DND-41 (cell line): ENCODE measurements at regions not wholly inside any gene's neighbourhood (a gene's known extent, or its start where the extent isn't known, plus 50 kb on each side); places are given as distances from the start of the nearest gene placed in this dataset.

Experiments used
- EZH2 ChIP-seq: IDR thresholded peaks from 3 replicates; pipeline ENCODE4 v1.6.1; 2012; ENCODE audit warnings: borderline replicate concordance, low read depth, mild to moderate bottlenecking, moderate library complexity, low read length, inconsistent platforms; ENCODE audit not compliant: severe bottlenecking
- TF ChIP-seq, protein P1 (sequence below): IDR thresholded peaks from 2 replicates; pipeline ENCODE4 v1.5.1; 2012; ENCODE audit warnings: borderline replicate concordance, low read length, moderate library complexity, mild to moderate bottlenecking; ENCODE audit not compliant: poor library complexity, severe bottlenecking; ENCODE audit errors: extremely low read depth

DNA sequence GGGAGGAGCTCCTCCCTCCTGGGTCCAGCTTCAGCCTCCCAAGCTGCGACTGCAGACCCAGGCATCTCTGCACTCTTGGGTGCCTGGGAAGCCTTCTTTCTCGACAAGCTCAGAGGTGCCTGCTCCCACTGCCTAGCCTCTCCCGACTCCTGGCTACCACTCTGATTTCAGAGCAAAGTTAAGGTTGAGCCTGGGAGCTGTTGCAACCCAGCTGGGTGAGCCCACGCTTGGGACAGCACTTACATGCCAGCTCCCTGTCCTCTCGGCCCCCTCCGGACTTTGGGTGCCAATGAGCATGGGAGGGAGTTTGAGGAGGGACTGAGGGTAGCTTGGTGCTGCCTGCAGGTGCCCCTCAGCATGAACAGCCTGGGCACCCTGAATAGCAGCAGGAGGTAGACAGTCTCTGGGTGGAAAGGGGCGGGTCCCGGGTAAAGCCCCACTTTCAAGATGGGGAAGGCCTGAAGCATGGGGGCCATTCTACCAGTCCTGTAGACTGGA, 1383.4 kb upstream of the PCDH20 start:
- TF ChIP-seq, protein P1, sequence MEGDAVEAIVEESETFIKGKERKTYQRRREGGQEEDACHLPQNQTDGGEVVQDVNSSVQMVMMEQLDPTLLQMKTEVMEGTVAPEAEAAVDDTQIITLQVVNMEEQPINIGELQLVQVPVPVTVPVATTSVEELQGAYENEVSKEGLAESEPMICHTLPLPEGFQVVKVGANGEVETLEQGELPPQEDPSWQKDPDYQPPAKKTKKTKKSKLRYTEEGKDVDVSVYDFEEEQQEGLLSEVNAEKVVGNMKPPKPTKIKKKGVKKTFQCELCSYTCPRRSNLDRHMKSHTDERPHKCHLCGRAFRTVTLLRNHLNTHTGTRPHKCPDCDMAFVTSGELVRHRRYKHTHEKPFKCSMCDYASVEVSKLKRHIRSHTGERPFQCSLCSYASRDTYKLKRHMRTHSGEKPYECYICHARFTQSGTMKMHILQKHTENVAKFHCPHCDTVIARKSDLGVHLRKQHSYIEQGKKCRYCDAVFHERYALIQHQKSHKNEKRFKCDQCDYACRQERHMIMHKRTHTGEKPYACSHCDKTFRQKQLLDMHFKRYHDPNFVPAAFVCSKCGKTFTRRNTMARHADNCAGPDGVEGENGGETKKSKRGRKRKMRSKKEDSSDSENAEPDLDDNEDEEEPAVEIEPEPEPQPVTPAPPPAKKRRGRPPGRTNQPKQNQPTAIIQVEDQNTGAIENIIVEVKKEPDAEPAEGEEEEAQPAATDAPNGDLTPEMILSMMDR = no peak
- TF ChIP-seq EZH2 = no peak
